ENCODE measurements at regions not wholly inside any gene's neighbourhood (a gene's known extent, or its start where the extent isn't known, plus 50 kb on each side); places are given as distances from the start of the nearest gene placed in this dataset.

- no CpG with 5 or more reads among the region's 2 CpGs for WGBS (ENCODE audit: extremely low coverage, insufficient read length, low lambda C conversion rate)
- H3K4me3 Mint-ChIP-seq: no peak overlapping the region
Observed at GRCh38 chr4:32884198-32884597, 2164.0 kb downstream of the PCDH7 start.

More at GRCh38 chr4:32884198-32884597, 2164.0 kb downstream of the PCDH7 start:
- Histone ChIP-seq H2BK12ac (ENCODE audit: insufficient read length, low read depth, low read length) (no peak overlapping the region), H4K20me1 (ENCODE audit: control insufficient read depth, insufficient read depth, insufficient read length) (no peaks in the 10 kb centered on the region), H3K4ac (ENCODE audit: low read depth, low read length) (no peak overlapping the region), H2AK5ac (ENCODE audit: insufficient read length, low read length) (no peak overlapping the region), H3K4me2 (ENCODE audit: insufficient read depth, insufficient read length, low read length) (no peak overlapping the region), H2AFZ (ENCODE audit: low read length) (no peak overlapping the region), H3K79me1 (ENCODE audit: insufficient read depth, low read depth, low read length, poor library complexity, severe bottlenecking) (no peaks in the 10 kb centered on the region), H3K23ac (ENCODE audit: insufficient read length, low read depth, low read length) (no peak overlapping the region), H4K8ac (replicated peaks; ENCODE audit: insufficient read length, low read depth, low read length) (no peak overlapping the region), H3K23me2 (ENCODE audit: insufficient read length, low read depth, low read length, poor library complexity, severe bottlenecking) (no peaks in the 10 kb centered on the region), H3K27ac (ENCODE audit: insufficient read length, low read depth, low read length) (no peak overlapping the region), H3K14ac (ENCODE audit: insufficient read depth, low read length) (no peak overlapping the region), H4K91ac (ENCODE audit: insufficient read length, low read depth, low read length) (no peak overlapping the region), H4K5ac (ENCODE audit: insufficient read length, low read depth, low read length) (no peak overlapping the region), H2BK120ac (ENCODE audit: low read depth, low read length, poor library complexity, severe bottlenecking) (no peak overlapping the region), H3K79me2 (ENCODE audit: insufficient read depth, low read length) (no peaks in the 10 kb centered on the region), H2BK20ac (ENCODE audit: low read depth, low read length, poor library complexity, severe bottlenecking) (no peak overlapping the region), H3K9me3 (ENCODE audit: control insufficient read depth, low read depth, low read length) (no peaks in the 10 kb centered on the region), H3T11ph (ENCODE audit: low read length) (no peak overlapping the region), H3K4me1 (ENCODE audit: insufficient read depth, low read length) (no peaks in the 10 kb centered on the region), H3K18ac (ENCODE audit: insufficient read length, low read depth, low read length) (no peak overlapping the region), H3K9ac (ENCODE audit: extremely low read depth, insufficient read length, low read length) (no peak overlapping the region), H2BK15ac (ENCODE audit: low read depth, low read length) (no peak overlapping the region), H3K56ac (ENCODE audit: insufficient read length, low read depth, low read length) (no peak overlapping the region), H2BK5ac (ENCODE audit: insufficient read length, low read length) (no peak overlapping the region), H3K27me3 (ENCODE audit: insufficient read depth, low read length) (no peaks in the 10 kb centered on the region)
- no peak for TF ChIP-seq CTCF (conservative IDR thresholded peaks at IDR 0.05)
- Mint-ChIP-seq H3K9me3 (no peaks in the 10 kb centered on the region), H3K27ac (no peak overlapping the region), H3K36me3 (ENCODE audit: insufficient read depth in 1 of 3, low read depth in 3 of 3) (no peaks in the 10 kb centered on the region), H3K27me3 (ENCODE audit: low read depth) (no peaks in the 10 kb centered on the region), H3K4me1 (peaks cover 0 to 1% of the 10 kb centered on the region in 2 experiments; a peak in 1 of 4 replicates)
- no peak for DNase-seq

Measured in H9 (cell line).